ENCODE measurements at regions not wholly inside any gene's neighbourhood (a gene's known extent, or its start where the extent isn't known, plus 50 kb on each side); places are given as distances from the start of the nearest gene placed in this dataset.

DNA sequence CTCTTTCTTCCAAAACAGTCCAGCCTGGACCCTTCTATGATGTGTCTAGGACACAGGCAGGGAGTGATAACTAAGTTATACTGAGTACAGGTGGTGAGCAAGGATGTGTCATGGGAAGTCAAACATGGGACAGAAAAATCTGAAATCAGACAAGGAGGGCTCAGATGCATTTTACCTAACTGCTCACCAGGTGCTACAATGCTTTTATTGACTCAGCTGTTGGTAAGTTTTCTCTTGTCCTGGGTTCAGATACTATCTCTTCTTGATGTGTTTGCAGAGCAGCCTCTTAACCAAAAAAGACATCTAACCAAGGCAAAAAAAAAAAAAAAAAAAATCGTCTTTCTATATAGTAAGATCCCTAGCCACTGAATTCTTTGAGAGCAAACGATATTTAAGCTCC is 378.6 kb downstream of the VPS13C start:
- TF ChIP-seq, protein P1, sequence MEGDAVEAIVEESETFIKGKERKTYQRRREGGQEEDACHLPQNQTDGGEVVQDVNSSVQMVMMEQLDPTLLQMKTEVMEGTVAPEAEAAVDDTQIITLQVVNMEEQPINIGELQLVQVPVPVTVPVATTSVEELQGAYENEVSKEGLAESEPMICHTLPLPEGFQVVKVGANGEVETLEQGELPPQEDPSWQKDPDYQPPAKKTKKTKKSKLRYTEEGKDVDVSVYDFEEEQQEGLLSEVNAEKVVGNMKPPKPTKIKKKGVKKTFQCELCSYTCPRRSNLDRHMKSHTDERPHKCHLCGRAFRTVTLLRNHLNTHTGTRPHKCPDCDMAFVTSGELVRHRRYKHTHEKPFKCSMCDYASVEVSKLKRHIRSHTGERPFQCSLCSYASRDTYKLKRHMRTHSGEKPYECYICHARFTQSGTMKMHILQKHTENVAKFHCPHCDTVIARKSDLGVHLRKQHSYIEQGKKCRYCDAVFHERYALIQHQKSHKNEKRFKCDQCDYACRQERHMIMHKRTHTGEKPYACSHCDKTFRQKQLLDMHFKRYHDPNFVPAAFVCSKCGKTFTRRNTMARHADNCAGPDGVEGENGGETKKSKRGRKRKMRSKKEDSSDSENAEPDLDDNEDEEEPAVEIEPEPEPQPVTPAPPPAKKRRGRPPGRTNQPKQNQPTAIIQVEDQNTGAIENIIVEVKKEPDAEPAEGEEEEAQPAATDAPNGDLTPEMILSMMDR (IDR thresholded peaks at IDR 0.05) = no peak
- TF ChIP-seq POLR2A (IDR thresholded peaks at IDR 0.05) = no peak
